Sigmoid colon (tissue), 4 donors: ENCODE measurements at regions not wholly inside any gene's neighbourhood (a gene's known extent, or its start where the extent isn't known, plus 50 kb on each side); places are given as distances from the start of the nearest gene placed in this dataset.

Source experiments
- EP300 ChIP-seq, 4 donors: sonication (generic); formaldehyde crosslinking; IDR thresholded peaks; one replicate each; pipeline ENCODE4 v1.6.1; 2017; ENCODE audit warnings: antibody characterized with exemption in 4 of 4
- POLR2A ChIP-seq, 2 donors: fragments of 450-650 bp; IDR thresholded peaks; one replicate each; pipeline ENCODE4 v1.6.1; 2016; ENCODE audit warnings: antibody characterized with exemption in 2 of 2, mild to moderate bottlenecking in 2 of 2, moderate library complexity in 2 of 2
- POLR2AphosphoS5 ChIP-seq, 4 donors: sonication (generic); formaldehyde crosslinking; IDR thresholded peaks; one replicate each; pipeline ENCODE4 v1.6.1; 2017; ENCODE audit warnings: antibody characterized with exemption in 4 of 4
- TF ChIP-seq, protein P1 (sequence below), 4 experiments: fragments of 450-650 bp in 3 of 4; fragments of 200-600 bp in 1 of 4; IDR thresholded peaks; one replicate each; pipeline ENCODE4 v1.5.1; 2016 to 2019; ENCODE audit warnings: antibody characterized with exemption in 4 of 4, mild to moderate bottlenecking in 3 of 4, moderate library complexity in 2 of 4

DNA sequence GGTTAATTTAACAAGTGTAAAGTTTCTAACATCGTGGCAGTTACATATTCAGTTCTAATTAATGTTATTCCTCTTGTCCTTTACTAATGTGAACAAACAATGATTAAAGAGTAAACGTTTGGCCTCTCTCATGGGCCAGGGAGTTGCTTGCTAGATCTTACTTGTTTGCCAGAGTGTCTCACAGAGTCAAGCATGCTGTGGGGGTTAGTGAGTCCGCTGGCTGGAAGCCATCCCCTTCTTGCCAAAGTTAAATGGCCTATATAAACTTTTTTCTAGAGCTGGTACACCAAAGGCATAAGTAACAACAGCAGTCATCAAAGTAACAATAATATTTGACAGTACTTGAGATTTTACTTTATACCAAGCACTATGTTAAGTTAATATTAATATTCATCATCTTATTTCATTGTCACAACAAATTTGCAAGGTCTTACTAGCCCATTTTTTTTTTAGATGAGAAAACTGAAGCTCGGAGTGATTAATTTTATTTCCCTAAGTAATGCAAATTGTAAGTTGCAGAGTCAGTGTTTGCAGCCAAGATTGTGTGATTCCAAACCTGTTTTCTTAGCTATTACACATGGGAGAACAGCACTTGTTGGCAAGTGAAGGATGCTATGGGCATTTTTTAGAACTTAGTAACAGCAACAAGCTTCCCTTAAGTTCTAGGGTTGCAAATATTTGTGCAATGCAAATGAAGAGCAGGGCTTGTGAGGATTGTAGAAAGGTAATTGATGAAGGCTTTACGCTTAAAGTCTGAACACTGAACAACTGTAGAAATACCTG is 224.5 kb downstream of the RFPL4B start:
- TF ChIP-seq POLR2A (IDR thresholded peaks at IDR 0.05) = no peak
- TF ChIP-seq, protein P1, sequence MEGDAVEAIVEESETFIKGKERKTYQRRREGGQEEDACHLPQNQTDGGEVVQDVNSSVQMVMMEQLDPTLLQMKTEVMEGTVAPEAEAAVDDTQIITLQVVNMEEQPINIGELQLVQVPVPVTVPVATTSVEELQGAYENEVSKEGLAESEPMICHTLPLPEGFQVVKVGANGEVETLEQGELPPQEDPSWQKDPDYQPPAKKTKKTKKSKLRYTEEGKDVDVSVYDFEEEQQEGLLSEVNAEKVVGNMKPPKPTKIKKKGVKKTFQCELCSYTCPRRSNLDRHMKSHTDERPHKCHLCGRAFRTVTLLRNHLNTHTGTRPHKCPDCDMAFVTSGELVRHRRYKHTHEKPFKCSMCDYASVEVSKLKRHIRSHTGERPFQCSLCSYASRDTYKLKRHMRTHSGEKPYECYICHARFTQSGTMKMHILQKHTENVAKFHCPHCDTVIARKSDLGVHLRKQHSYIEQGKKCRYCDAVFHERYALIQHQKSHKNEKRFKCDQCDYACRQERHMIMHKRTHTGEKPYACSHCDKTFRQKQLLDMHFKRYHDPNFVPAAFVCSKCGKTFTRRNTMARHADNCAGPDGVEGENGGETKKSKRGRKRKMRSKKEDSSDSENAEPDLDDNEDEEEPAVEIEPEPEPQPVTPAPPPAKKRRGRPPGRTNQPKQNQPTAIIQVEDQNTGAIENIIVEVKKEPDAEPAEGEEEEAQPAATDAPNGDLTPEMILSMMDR (IDR thresholded peaks at IDR 0.05) = no peak
- TF ChIP-seq POLR2AphosphoS5 (IDR thresholded peaks at IDR 0.05) = no peak
- no peak for TF ChIP-seq EP300 (IDR thresholded peaks at IDR 0.05)
